ENCODE measurements at regions not wholly inside any gene's neighbourhood (a gene's known extent, or its start where the extent isn't known, plus 50 kb on each side); places are given as distances from the start of the nearest gene placed in this dataset.

DNA sequence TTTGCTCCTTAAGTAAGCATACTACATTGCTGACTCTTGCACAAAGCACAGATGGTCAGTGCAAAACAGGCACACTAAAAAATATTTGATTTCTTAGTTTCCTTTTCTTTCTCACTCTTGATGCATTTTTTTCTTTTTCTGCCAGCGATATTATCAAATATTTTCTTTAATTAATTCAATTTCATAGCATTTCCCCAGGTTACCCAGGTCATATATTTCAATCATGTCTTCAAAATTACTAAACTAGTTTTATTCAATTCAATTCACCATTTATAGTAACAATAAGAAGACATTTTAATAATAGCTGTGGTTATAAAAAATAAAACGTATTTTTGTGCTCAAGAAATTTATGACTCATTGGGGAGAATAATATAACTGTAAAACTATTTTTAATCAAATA lies 421.2 kb downstream of the GASK1B start:
- no peaks in the 10 kb centered on the region for H3K36me3 ChIP-seq (ENCODE audit: control insufficient read depth in 4 of 4, insufficient read depth in 4 of 4, low read length in 4 of 4)
- no peaks in the 10 kb centered on the region for H3K27me3 ChIP-seq (ENCODE audit: control insufficient read depth in 3 of 3, insufficient read depth in 3 of 3, low read length in 2 of 3)
- TF ChIP-seq, protein P1, sequence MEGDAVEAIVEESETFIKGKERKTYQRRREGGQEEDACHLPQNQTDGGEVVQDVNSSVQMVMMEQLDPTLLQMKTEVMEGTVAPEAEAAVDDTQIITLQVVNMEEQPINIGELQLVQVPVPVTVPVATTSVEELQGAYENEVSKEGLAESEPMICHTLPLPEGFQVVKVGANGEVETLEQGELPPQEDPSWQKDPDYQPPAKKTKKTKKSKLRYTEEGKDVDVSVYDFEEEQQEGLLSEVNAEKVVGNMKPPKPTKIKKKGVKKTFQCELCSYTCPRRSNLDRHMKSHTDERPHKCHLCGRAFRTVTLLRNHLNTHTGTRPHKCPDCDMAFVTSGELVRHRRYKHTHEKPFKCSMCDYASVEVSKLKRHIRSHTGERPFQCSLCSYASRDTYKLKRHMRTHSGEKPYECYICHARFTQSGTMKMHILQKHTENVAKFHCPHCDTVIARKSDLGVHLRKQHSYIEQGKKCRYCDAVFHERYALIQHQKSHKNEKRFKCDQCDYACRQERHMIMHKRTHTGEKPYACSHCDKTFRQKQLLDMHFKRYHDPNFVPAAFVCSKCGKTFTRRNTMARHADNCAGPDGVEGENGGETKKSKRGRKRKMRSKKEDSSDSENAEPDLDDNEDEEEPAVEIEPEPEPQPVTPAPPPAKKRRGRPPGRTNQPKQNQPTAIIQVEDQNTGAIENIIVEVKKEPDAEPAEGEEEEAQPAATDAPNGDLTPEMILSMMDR (IDR thresholded peaks at IDR 0.05; ENCODE audit: control extremely low read depth, extremely low read depth), result no peak
- H3K9me3 ChIP-seq (ENCODE audit: control insufficient read depth in 4 of 4, insufficient read depth in 3 of 4, low read length in 3 of 4), result no peaks in the 10 kb centered on the region
- H3K4me3 ChIP-seq, result no peak overlapping the region
- 86 to 91% methylated on average over 2 of the region's 2 CpGs for WGBS, 2 donors
- no peak overlapping the region for H3K9ac ChIP-seq (ENCODE audit: insufficient read depth in 1 of 2, low read length in 2 of 2)
- ATAC-seq (ENCODE audit: insufficient read depth, low FRiP score) (no peak), DNase-seq (no peak)
- no peaks in the 10 kb centered on the region for H3K4me1 ChIP-seq (ENCODE audit: control insufficient read depth in 5 of 5, insufficient read depth in 5 of 5, low read length in 5 of 5)
- no peak overlapping the region for H3K27ac ChIP-seq (ENCODE audit: low read depth in 1 of 2, low read length in 1 of 2)

DNA sequence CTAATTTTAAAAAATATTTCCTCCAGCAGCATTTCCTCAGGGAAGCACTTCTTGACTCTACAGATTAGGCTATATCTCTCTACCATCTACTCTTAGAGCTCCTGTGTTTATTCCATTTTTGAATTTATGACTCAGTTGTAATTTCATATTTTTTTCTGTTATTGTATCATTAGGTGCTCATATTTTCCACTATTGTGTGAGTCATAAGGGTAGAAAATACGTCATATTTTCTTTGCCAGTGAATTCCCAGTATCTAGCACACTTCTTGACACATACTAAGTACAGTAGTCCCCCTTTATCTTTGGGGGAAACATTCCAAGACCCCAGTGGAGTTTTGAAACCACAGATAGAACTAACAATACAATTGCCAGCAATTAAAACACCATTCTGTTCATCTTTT lies 431.2 kb downstream of the GASK1B start:
- Histone ChIP-seq H3K4me3 (no peak overlapping the region), H3K9ac (ENCODE audit: insufficient read depth in 1 of 2, low read length in 2 of 2) (no peak overlapping the region), H3K27me3 (ENCODE audit: control insufficient read depth in 3 of 3, insufficient read depth in 3 of 3, low read length in 2 of 3) (no peaks in the 10 kb centered on the region), H3K36me3 (ENCODE audit: control insufficient read depth in 4 of 4, insufficient read depth in 4 of 4, low read length in 4 of 4) (no peaks in the 10 kb centered on the region), H3K9me3 (ENCODE audit: control insufficient read depth in 4 of 4, insufficient read depth in 3 of 4, low read length in 3 of 4) (no peaks in the 10 kb centered on the region), H3K27ac (ENCODE audit: low read depth in 1 of 2, low read length in 1 of 2) (no peak overlapping the region), H3K4me1 (ENCODE audit: control insufficient read depth in 5 of 5, insufficient read depth in 5 of 5, low read length in 5 of 5) (no peaks in the 10 kb centered on the region)
- WGBS, 2 donors, result 58 to 68% methylated on average over 1 of the region's 1 CpG
- ATAC-seq (ENCODE audit: insufficient read depth, low FRiP score) (no peak), DNase-seq (no peak)
- TF ChIP-seq, protein P1 (IDR thresholded peaks at IDR 0.05; ENCODE audit: control extremely low read depth, extremely low read depth), result no peak

DNA sequence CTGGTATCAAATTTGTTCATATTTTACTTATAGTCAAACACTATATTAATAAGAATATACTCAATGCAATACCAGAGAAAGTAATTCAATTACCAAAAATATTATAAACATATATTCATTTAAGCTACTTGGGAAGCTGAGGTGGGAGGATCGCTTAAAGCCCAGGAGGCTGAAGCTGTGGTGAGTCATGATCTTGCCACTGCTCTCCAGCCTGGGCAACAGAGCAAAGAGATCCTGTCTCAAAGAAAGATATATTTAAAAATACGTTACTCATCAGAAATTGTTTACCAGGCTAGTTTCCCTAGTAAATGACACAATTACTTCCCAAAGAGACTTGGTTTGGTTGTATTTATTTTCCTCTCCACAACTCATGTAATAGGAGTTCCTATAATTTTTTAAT lies 433.6 kb downstream of the GASK1B start:
- Histone ChIP-seq H3K4me1 (ENCODE audit: control insufficient read depth in 5 of 5, insufficient read depth in 5 of 5, low read length in 5 of 5) (no peaks in the 10 kb centered on the region), H3K36me3 (ENCODE audit: control insufficient read depth in 4 of 4, insufficient read depth in 4 of 4, low read length in 4 of 4) (no peaks in the 10 kb centered on the region), H3K27ac (ENCODE audit: low read depth in 1 of 2, low read length in 1 of 2) (no peak overlapping the region), H3K9ac (ENCODE audit: insufficient read depth in 1 of 2, low read length in 2 of 2) (no peak overlapping the region), H3K9me3 (ENCODE audit: control insufficient read depth in 4 of 4, insufficient read depth in 3 of 4, low read length in 3 of 4) (no peaks in the 10 kb centered on the region), H3K4me3 (no peak overlapping the region), H3K27me3 (ENCODE audit: control insufficient read depth in 3 of 3, insufficient read depth in 3 of 3, low read length in 2 of 3) (no peaks in the 10 kb centered on the region)
- WGBS, 2 donors, result 77 to 88% methylated on average over 2 of the region's 2 CpGs
- TF ChIP-seq, protein P1 (IDR thresholded peaks at IDR 0.05; ENCODE audit: control extremely low read depth, extremely low read depth), result no peak
- no peak for DNase-seq
- no peak for ATAC-seq (ENCODE audit: insufficient read depth, low FRiP score)

DNA sequence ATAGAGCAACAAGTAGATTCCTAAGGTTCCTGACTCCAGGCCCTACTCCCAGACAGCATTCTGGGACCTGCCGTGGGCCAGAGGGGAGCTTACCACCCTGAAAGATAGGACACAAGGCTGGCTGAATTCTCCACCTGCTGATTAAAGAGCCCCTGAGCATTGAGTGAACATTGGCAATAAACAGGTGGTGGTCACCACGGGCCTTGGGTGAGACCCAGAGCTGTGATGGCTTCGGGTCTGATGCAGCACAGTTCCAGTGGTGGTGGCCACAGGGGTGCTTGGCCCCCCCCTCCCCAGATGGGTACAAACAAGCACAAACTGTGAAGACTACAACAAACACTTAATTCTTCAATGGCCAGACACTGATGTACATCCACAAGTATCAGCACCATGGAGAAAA lies 444.6 kb downstream of the GASK1B start:
- no peak for DNase-seq
- no peak for ATAC-seq (ENCODE audit: insufficient read depth, low FRiP score)
- TF ChIP-seq, protein P1 (IDR thresholded peaks at IDR 0.05; ENCODE audit: control extremely low read depth, extremely low read depth), result no peak
- peaks cover 0 to 5% (median 2%) of the 10 kb centered on the region in 4 donors for H3K9me3 ChIP-seq (ENCODE audit: control insufficient read depth in 4 of 4, insufficient read depth in 3 of 4, low read length in 3 of 4)
- H3K27ac ChIP-seq (ENCODE audit: low read depth in 1 of 2, low read length in 1 of 2), result no peak overlapping the region
- H3K4me1 ChIP-seq (ENCODE audit: control insufficient read depth in 5 of 5, insufficient read depth in 5 of 5, low read length in 5 of 5), result no peaks in the 10 kb centered on the region
- no peak overlapping the region for H3K4me3 ChIP-seq
- no peak overlapping the region for H3K9ac ChIP-seq (ENCODE audit: insufficient read depth in 1 of 2, low read length in 2 of 2)
- H3K27me3 ChIP-seq (ENCODE audit: control insufficient read depth in 3 of 3, insufficient read depth in 3 of 3, low read length in 2 of 3), result no peaks in the 10 kb centered on the region
- 88 to 95% methylated on average over 3 of the region's 3 CpGs for WGBS, 2 donors
- H3K36me3 ChIP-seq (ENCODE audit: control insufficient read depth in 4 of 4, insufficient read depth in 4 of 4, low read length in 4 of 4), result no peaks in the 10 kb centered on the region

All from lung (tissue), 11 donors.